Endothelial cell of umbilical vein (primary cell): ENCODE measurements at regions not wholly inside any gene's neighbourhood (a gene's known extent, or its start where the extent isn't known, plus 50 kb on each side); places are given as distances from the start of the nearest gene placed in this dataset.
"Not testable (repeated sequence)": the region's sequence is repeated elsewhere in the genome, so short reads cannot be mapped to it uniquely, and the experiment has no call there.

ENCODE experiments used
- BruUV-seq: library from RNA; stranded (reverse); fragments of 400-500 nt; replicated peaks from 2 replicates; lab custom pipeline; 2021; lab: Mats Ljungman, UMichigan
- CTCF ChIA-PET: fragments of 300-600, 350-600 bp; sonication (Branson Sonifier 250); formaldehyde crosslinking; loops from one replicate; lab custom pipeline; 2021; ENCODE audit warnings: antibody characterized with exemption, inconsistent platforms; lab: Charles Lee
- POLR2A ChIA-PET: fragments of 300-600, 350-600 bp; sonication (Branson Sonifier 250); formaldehyde crosslinking; loops from one replicate; lab custom pipeline; 2021; ENCODE audit warnings: antibody characterized with exemption, inconsistent platforms; lab: Charles Lee
- DNase-seq: peaks from one replicate; pipeline ENCODE4 v3.0.0-alpha.2; 2011; ENCODE audit warnings: low read depth, low spot score
- FAIRE-seq: peaks from 2 replicates; lab custom pipeline; 2011; peaks lifted over from hg19 to GRCh38; lab: Jason Lieb, UNC
- H2AFZ ChIP-seq: 2 replicates; pipeline ENCODE4 v1.6.0; 2012; ENCODE audit warnings: low read depth, low read length, control low read depth, inconsistent platforms
- H3K27ac ChIP-seq: 2 replicates; pipeline ENCODE4 v1.5.1; 2011; ENCODE audit warnings: low read depth, mild to moderate bottlenecking, control low read depth, low read length, moderate library complexity; ENCODE audit not compliant: insufficient read depth
- H3K27me3 ChIP-seq, 2 experiments: 2 replicates each; pipeline versions ENCODE4 v1.6.0 to v1.6.1; 2011; ENCODE audit warnings: low read length in 2 of 2, mixed read lengths in 1 of 2; ENCODE audit not compliant: control insufficient read depth in 2 of 2, insufficient read depth in 2 of 2
- H3K36me3 ChIP-seq, 2 experiments: 2 replicates in 1 of 2; 3 replicates in 1 of 2; pipeline ENCODE4 v1.5.1; 2011; ENCODE audit warnings: low read length in 2 of 2, mild to moderate bottlenecking in 1 of 2, moderate library complexity in 1 of 2; ENCODE audit not compliant: control insufficient read depth in 2 of 2, insufficient read depth in 2 of 2; ENCODE audit errors: extremely low read depth in 1 of 2
- H3K4me1 ChIP-seq: 3 replicates; pipeline ENCODE4 v1.5.1; 2011; ENCODE audit warnings: mild to moderate bottlenecking, low read length; ENCODE audit not compliant: control insufficient read depth, insufficient read depth; ENCODE audit errors: extremely low read depth
- H3K4me2 ChIP-seq: 2 replicates; pipeline ENCODE4 v1.6.1; 2011; ENCODE audit warnings: low read length, control low read depth, mixed read lengths; ENCODE audit not compliant: insufficient read depth
- H3K4me3 ChIP-seq, 3 experiments: fragments of 200-600 bp in 1 of 3; sonication (generic), shearing (Covaris generic) in 1 of 3; replicated peaks in 1 of 3; 2 replicates each; pipeline ENCODE4 v1.5.1; 2011 to 2016; ENCODE audit warnings: control low read depth in 3 of 3, low read length in 3 of 3, mild to moderate bottlenecking in 2 of 3, inconsistent platforms in 1 of 3, low read depth in 1 of 3, moderate library complexity in 1 of 3; ENCODE audit not compliant: insufficient read depth in 1 of 3
- H3K79me2 ChIP-seq: 2 replicates; pipeline ENCODE4 v1.6.0; 2012; ENCODE audit warnings: low read length, inconsistent platforms; ENCODE audit not compliant: control insufficient read depth, insufficient read depth
- H3K9ac ChIP-seq: replicated peaks from 2 replicates; pipeline ENCODE3; 2011; ENCODE audit warnings: low read length, control low read depth; ENCODE audit not compliant: insufficient read depth; ENCODE audit errors: extremely low read depth
- H3K9me1 ChIP-seq: replicated peaks from 3 replicates; pipeline ENCODE4 v1.6.0; 2011; ENCODE audit warnings: mild to moderate bottlenecking, low read length; ENCODE audit not compliant: control insufficient read depth, insufficient read depth; ENCODE audit errors: extremely low read depth
- H3K9me3 ChIP-seq: replicated peaks from 2 replicates; pipeline ENCODE4 v1.5.1; 2012; ENCODE audit warnings: low read length, inconsistent platforms; ENCODE audit not compliant: control insufficient read depth, insufficient read depth
- H4K20me1 ChIP-seq: replicated peaks from 2 replicates; pipeline ENCODE3; 2011; ENCODE audit warnings: mild to moderate bottlenecking, low read length; ENCODE audit not compliant: control insufficient read depth, insufficient read depth; ENCODE audit errors: extremely low read depth
- EZH2 ChIP-seq: IDR thresholded peaks from 2 replicates; pipeline ENCODE4 v1.6.1; 2012; ENCODE audit warnings: borderline replicate concordance, low read depth, mild to moderate bottlenecking, moderate library complexity, low read length, inconsistent platforms; ENCODE audit not compliant: severe bottlenecking
- FOS ChIP-seq: IDR thresholded peaks from 2 replicates; pipeline ENCODE4 v1.6.1; 2011; ENCODE audit warnings: mild to moderate bottlenecking, low read length, moderate library complexity, borderline replicate concordance; ENCODE audit not compliant: insufficient read depth
- GATA2 ChIP-seq: IDR thresholded peaks from 2 replicates; pipeline ENCODE4 v1.7.0; 2011; ENCODE audit warnings: low read depth, mild to moderate bottlenecking, moderate library complexity, mixed read lengths, low read length; ENCODE audit not compliant: insufficient read length, insufficient read depth
- JUN ChIP-seq: IDR thresholded peaks from 2 replicates; pipeline ENCODE4 v1.6.1; 2011; ENCODE audit warnings: borderline replicate concordance, low read depth; ENCODE audit not compliant: insufficient read length, insufficient read depth
- MYC ChIP-seq: IDR thresholded peaks from one replicate; pipeline ENCODE4 v1.6.1; 2011; ENCODE audit warnings: mild to moderate bottlenecking, low read depth, low read length
- POLR2A ChIP-seq: IDR thresholded peaks from 2 replicates; pipeline ENCODE4 v1.6.1; 2012; ENCODE audit warnings: low read depth, mild to moderate bottlenecking, control low read depth, low read length
- POLR2AphosphoS5 ChIP-seq: IDR thresholded peaks from 2 replicates; pipeline ENCODE4 v1.6.1; 2012; ENCODE audit warnings: low read depth, mild to moderate bottlenecking, control low read depth, low read length, moderate library complexity; ENCODE audit not compliant: insufficient read depth
- dilution Hi-C: fragments of 300-500 bp; cut with MboI; formaldehyde crosslinking; loops from one replicate; pipeline ENCODE4 v1.15.0; 2019; ENCODE audit warnings: low sequenced_read_pairs; ENCODE audit not compliant: extremely low pct_ligation_motif_present
- intact Hi-C: fragments of 100-400 bp; cut with micrococcal nuclease; formaldehyde crosslinking; loops from one replicate; pipeline ENCODE4 v1.10.0; 2022
- TF ChIP-seq, protein P1 (sequence below), 2 donors: IDR thresholded peaks; 1 replicate in 1 of 2; 2 replicates in 1 of 2; pipeline ENCODE4 v1.5.1; 2011; ENCODE audit warnings: low read length in 2 of 2, mild to moderate bottlenecking in 2 of 2, moderate library complexity in 2 of 2, control low read depth in 1 of 2, inconsistent platforms in 1 of 2, low read depth in 1 of 2; ENCODE audit not compliant: insufficient read depth in 1 of 2; ENCODE audit errors: extremely low read depth in 1 of 2
- TF ChIP-seq, protein P2 (sequence below): IDR thresholded peaks from 2 replicates; pipeline ENCODE4 v1.6.1; 2011; ENCODE audit not compliant: insufficient read depth, insufficient read length

DNA sequence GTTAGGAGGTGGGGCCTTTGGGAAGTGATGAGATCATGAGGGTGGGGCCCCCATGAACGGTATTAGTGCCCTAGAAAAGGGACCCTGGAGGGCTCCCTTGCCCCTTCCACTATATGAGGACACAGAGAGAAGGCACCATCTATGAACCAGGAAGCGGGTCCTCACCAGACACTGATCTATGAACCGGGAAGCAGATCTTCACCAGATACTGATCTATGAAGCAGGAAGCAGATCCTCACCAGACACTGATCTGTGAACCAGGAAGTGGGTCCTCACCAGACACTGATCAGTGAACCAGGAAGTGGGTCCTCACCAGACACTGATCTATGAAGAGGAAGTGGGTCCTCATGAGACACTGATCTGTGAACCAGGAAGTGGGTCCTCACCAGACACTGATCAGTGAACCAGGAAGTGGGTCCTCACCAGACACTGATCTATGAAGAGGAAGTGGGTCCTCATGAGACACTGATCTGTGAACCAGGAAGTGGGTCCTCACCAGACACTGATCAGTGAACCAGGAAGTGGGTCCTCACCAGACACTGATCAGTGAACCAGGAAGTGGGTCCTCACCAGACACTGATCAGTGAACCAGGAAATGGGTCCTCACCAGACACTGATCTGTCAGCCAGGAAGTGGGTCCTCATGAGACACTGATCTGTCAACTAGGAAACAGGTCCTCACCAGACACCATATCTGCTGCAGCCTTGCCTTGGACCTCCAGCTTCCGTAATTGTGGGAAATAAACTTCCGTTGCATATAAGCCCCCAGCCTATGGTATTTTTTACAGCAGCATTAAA, 316.1 kb downstream of the BRD1 start:
- FAIRE-seq, H3K9me3 ChIP-seq, H3K4me1 ChIP-seq, H4K20me1 ChIP-seq, POLR2A ChIA-PET, H3K27ac ChIP-seq, intact Hi-C loops, H3K36me3 ChIP-seq, BruUV-seq, H3K9me1 ChIP-seq, CTCF ChIA-PET, H3K4me3 ChIP-seq, dilution Hi-C loops, H3K27me3 ChIP-seq, H3K79me2 ChIP-seq, H3K4me2 ChIP-seq, H2AFZ ChIP-seq, H3K9ac ChIP-seq, DNase-seq: not testable (repeated sequence)

DNA sequence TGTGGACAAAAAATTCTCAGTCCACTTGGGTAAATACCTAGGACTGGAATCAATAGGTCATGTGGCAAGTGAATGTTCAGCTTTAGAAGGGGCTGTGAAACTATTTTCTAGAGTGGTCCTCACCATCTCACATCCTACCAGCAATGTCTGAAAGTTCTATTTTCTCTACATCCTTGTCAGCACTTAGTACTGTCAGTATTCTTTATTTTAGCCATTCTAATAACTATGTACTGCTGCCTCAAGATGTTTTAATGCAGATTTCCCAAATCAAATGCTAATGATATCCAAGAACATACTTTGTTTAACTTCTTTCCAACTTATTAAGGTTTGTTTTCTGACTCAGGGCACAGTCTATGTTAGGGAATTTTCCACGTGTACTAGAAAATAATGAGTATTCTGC, 317.0 kb downstream of the BRD1 start:
- H3K9me3 ChIP-seq, result no peaks in the 10 kb centered on the region
- no peak overlapping the region for H3K4me2 ChIP-seq
- BruUV-seq, result no TSS peak
- H3K36me3 ChIP-seq, result no peaks in the 10 kb centered on the region
- no peak overlapping the region for H2AFZ ChIP-seq
- intact Hi-C loops (no loop called here), dilution Hi-C loops (no loop called here)
- H3K4me3 ChIP-seq, result no peak overlapping the region
- no peak overlapping the region for H3K9ac ChIP-seq
- DNase-seq (no peak), FAIRE-seq (no peak)
- ChIA-PET POLR2A (no interaction called here), CTCF (no interaction called here)
- no peaks in the 10 kb centered on the region for H3K27me3 ChIP-seq
- no peak overlapping the region for H3K27ac ChIP-seq
- H3K4me1 ChIP-seq, result no peaks in the 10 kb centered on the region
- no peaks in the 10 kb centered on the region for H3K9me1 ChIP-seq
- TF ChIP-seq GATA2 (no peak), JUN (no peak), MYC (no peak), POLR2A (no peak), FOS (no peak), POLR2AphosphoS5 (no peak), EZH2 (no peak)
- TF ChIP-seq, protein P1, sequence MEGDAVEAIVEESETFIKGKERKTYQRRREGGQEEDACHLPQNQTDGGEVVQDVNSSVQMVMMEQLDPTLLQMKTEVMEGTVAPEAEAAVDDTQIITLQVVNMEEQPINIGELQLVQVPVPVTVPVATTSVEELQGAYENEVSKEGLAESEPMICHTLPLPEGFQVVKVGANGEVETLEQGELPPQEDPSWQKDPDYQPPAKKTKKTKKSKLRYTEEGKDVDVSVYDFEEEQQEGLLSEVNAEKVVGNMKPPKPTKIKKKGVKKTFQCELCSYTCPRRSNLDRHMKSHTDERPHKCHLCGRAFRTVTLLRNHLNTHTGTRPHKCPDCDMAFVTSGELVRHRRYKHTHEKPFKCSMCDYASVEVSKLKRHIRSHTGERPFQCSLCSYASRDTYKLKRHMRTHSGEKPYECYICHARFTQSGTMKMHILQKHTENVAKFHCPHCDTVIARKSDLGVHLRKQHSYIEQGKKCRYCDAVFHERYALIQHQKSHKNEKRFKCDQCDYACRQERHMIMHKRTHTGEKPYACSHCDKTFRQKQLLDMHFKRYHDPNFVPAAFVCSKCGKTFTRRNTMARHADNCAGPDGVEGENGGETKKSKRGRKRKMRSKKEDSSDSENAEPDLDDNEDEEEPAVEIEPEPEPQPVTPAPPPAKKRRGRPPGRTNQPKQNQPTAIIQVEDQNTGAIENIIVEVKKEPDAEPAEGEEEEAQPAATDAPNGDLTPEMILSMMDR (IDR thresholded peaks at IDR 0.05; ENCODE audit: extremely low read depth in 1 of 2, insufficient read depth in 1 of 2, low read depth in 1 of 2, low read length in 2 of 2), result no peak
- TF ChIP-seq, protein P2, sequence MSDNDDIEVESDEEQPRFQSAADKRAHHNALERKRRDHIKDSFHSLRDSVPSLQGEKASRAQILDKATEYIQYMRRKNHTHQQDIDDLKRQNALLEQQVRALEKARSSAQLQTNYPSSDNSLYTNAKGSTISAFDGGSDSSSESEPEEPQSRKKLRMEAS, result no peak
- no peaks in the 10 kb centered on the region for H4K20me1 ChIP-seq
- no peaks in the 10 kb centered on the region for H3K79me2 ChIP-seq
